ENCODE measurements at regions not wholly inside any gene's neighbourhood (a gene's known extent, or its start where the extent isn't known, plus 50 kb on each side); places are given as distances from the start of the nearest gene placed in this dataset.

DNA sequence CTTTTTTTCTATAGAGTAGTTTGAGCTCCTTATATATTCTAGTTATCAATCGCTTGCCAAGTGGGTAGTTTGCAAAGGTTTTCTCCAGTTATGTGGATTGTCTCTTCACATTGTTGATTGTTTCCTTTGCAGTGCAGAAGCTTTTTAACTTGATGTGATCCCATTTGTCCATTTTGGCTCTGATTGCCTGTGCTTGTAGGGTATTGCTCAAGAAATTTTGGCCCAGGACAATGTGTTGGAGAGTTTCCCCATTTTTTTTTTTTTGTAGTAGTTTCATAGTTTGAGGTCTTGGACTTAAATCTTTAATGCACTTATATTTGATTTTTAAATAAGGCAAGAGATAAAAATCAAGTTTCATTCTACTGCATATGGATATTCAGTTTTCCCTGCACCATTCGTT, 774.8 kb upstream of the ADAMTS5 start:
- no peak for TF ChIP-seq POLR2A (IDR thresholded peaks at IDR 0.05)
- TF ChIP-seq EP300 (IDR thresholded peaks at IDR 0.05) = no peak
